ENCODE measurements at regions not wholly inside any gene's neighbourhood (a gene's known extent, or its start where the extent isn't known, plus 50 kb on each side); places are given as distances from the start of the nearest gene placed in this dataset.

DNA sequence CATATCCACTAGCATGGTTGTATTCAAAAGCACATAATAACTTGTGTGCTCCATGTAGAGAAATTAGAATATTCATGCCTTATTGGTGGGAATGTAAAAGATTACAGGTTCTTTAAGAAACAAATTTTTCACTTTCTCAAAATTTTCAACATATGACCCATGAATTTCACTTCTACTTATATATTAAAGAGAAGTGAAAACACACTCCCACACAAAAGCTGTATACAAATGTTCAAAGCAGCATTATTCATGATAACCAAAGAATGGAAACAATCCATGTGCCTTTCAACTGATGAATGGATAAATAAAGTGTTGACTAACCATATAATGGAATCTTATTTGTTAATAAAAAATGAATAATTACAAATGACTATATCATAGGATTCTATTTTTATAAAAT, 694.5 kb upstream of the PCDH15 start:
- TF ChIP-seq, protein P1, sequence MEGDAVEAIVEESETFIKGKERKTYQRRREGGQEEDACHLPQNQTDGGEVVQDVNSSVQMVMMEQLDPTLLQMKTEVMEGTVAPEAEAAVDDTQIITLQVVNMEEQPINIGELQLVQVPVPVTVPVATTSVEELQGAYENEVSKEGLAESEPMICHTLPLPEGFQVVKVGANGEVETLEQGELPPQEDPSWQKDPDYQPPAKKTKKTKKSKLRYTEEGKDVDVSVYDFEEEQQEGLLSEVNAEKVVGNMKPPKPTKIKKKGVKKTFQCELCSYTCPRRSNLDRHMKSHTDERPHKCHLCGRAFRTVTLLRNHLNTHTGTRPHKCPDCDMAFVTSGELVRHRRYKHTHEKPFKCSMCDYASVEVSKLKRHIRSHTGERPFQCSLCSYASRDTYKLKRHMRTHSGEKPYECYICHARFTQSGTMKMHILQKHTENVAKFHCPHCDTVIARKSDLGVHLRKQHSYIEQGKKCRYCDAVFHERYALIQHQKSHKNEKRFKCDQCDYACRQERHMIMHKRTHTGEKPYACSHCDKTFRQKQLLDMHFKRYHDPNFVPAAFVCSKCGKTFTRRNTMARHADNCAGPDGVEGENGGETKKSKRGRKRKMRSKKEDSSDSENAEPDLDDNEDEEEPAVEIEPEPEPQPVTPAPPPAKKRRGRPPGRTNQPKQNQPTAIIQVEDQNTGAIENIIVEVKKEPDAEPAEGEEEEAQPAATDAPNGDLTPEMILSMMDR (conservative IDR thresholded peaks at IDR 0.05; ENCODE audit: low read depth, low read length), result no peak
- TF ChIP-seq EZH2phosphoT487 (IDR thresholded peaks at IDR 0.05; ENCODE audit: borderline replicate concordance, low read length), result no peak
- no peak for TF ChIP-seq EZH2 (IDR thresholded peaks at IDR 0.05; ENCODE audit: low read length, unreplicated experiment)
- no TSS peak for BruUV-seq (replicated peaks)
- no peaks in the 10 kb centered on the region for H3K79me2 ChIP-seq (ENCODE audit: low read length)

DNA sequence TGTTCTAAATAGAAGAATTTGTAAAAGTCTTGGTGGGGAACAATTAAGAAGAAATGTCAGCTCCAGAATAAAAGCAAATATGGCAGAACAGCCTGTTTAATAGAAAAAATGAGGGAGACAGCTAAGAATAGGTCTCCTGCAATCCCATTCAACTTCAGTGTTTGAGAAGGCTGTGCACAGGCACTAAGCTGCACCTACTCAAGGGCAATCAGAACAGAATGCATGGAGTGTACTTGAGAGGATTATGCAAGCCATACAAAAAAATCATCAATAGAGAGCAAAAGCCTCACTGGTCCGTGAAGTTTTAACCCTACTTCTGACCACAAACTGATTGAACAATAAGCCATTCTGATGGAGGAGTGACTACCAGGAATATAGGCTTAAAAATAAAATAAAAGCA, 690.7 kb upstream of the PCDH15 start:
- CTCF ChIA-PET, result no interaction called here
- Histone ChIP-seq H3K4me2 (ENCODE audit: low read length) (no peak overlapping the region), H3K4me1 (ENCODE audit: insufficient read depth, low read length) (no peaks in the 10 kb centered on the region), H3K27ac (ENCODE audit: low read length) (no peak overlapping the region), H3K9ac (ENCODE audit: low read length) (no peak overlapping the region), H4K20me1 (ENCODE audit: low read length) (no peaks in the 10 kb centered on the region), H3K4me3 (ENCODE audit: low read length) (no peak overlapping the region), H3K27me3 (ENCODE audit: low read length) (no peaks in the 10 kb centered on the region), H3K9me2 (replicated peaks; ENCODE audit: low read length) (no peaks in the 10 kb centered on the region), H3K9me3 (ENCODE audit: low read length) (peaks cover 17% of the 10 kb centered on the region), H3K36me3 (ENCODE audit: low read depth, low read length) (no peaks in the 10 kb centered on the region), H2AFZ (ENCODE audit: low read length) (no peak overlapping the region), H3F3A (ENCODE audit: low read length, unreplicated experiment) (no peaks in the 10 kb centered on the region), H3K79me2 (ENCODE audit: low read length) (no peaks in the 10 kb centered on the region)
- ATAC-seq, result no peak
- intact Hi-C loops (cut with micrococcal nuclease), result no loop called here
- no peak for DNase-seq
- TF ChIP-seq EZH2phosphoT487 (IDR thresholded peaks at IDR 0.05; ENCODE audit: borderline replicate concordance, low read length), result no peak
- TF ChIP-seq, protein P1 (conservative IDR thresholded peaks at IDR 0.05; ENCODE audit: low read depth, low read length), result no peak
- no peak for TF ChIP-seq EZH2 (IDR thresholded peaks at IDR 0.05; ENCODE audit: low read length, unreplicated experiment)
- BruUV-seq (replicated peaks), result no TSS peak
- POLR2A ChIA-PET (ENCODE audit: unreplicated experiment), result no interaction called here

More for the DNA sequence above, 694.5 kb upstream of the PCDH15 start:
- Histone ChIP-seq H4K20me1 (ENCODE audit: low read length) (no peaks in the 10 kb centered on the region), H3K36me3 (ENCODE audit: low read depth, low read length) (no peaks in the 10 kb centered on the region), H3K9me2 (replicated peaks; ENCODE audit: low read length) (no peaks in the 10 kb centered on the region), H3K27me3 (ENCODE audit: low read length) (no peaks in the 10 kb centered on the region), H3K9me3 (ENCODE audit: low read length) (peaks cover 17% of the 10 kb centered on the region), H3F3A (ENCODE audit: low read length, unreplicated experiment) (no peaks in the 10 kb centered on the region), H2AFZ (ENCODE audit: low read length) (no peak overlapping the region), H3K9ac (ENCODE audit: low read length) (no peak overlapping the region), H3K4me2 (ENCODE audit: low read length) (no peak overlapping the region), H3K27ac (ENCODE audit: low read length) (no peak overlapping the region), H3K4me3 (ENCODE audit: low read length) (no peak overlapping the region), H3K4me1 (ENCODE audit: insufficient read depth, low read length) (no peaks in the 10 kb centered on the region)
- intact Hi-C loops (cut with micrococcal nuclease), result no loop called here
- DNase-seq, result no peak
- CTCF ChIA-PET, result no interaction called here
- ATAC-seq, result no peak
- POLR2A ChIA-PET (ENCODE audit: unreplicated experiment), result interaction anchor here (0.7 kb wide), 1 partner anchor 208 kb away, joined by 3 read pairs; no protein-coding TSS in a partner anchor

DNA sequence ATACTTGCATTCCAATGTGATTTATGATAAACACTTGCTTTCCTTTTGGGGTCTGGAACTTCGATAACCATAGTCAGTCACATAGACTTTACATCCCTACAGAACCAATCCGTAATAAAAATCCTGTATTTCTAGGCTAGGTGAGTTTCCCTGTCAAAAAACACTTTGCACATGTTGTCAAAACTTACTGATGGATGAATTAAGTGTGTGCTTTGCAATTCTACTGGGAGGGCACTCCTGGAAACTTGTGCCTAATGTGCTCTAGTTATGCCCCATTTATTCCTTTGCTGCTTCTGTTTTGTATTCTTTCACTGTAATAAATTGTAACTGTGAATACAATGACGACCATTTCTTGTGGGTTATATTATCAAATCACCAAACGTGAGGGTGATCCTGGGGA, 684.8 kb upstream of the PCDH15 start:
- H3K9me2 ChIP-seq (replicated peaks; ENCODE audit: low read length), result no peaks in the 10 kb centered on the region
- H3K27ac ChIP-seq (ENCODE audit: low read length), result no peak overlapping the region
- ChIA-PET CTCF (no interaction called here), POLR2A (ENCODE audit: unreplicated experiment) (no interaction called here)
- no peak overlapping the region for H3K9ac ChIP-seq (ENCODE audit: low read length)
- DNase-seq (no peak), ATAC-seq (no peak)
- TF ChIP-seq EZH2 (IDR thresholded peaks at IDR 0.05; ENCODE audit: low read length, unreplicated experiment), result no peak
- H3K27me3 ChIP-seq (ENCODE audit: low read length), result no peaks in the 10 kb centered on the region
- no peaks in the 10 kb centered on the region for H3K79me2 ChIP-seq (ENCODE audit: low read length)
- no peaks in the 10 kb centered on the region for H4K20me1 ChIP-seq (ENCODE audit: low read length)
- no peaks in the 10 kb centered on the region for H3K4me1 ChIP-seq (ENCODE audit: insufficient read depth, low read length)
- H3K4me3 ChIP-seq (ENCODE audit: low read length), result no peak overlapping the region
- no peaks in the 10 kb centered on the region for H3F3A ChIP-seq (ENCODE audit: low read length, unreplicated experiment)
- H2AFZ ChIP-seq (ENCODE audit: low read length), result no peak overlapping the region
- BruUV-seq (replicated peaks), result no TSS peak
- H3K36me3 ChIP-seq (ENCODE audit: low read depth, low read length), result no peaks in the 10 kb centered on the region
- peaks cover 19% of the 10 kb centered on the region; the same call in 1 of the 2 replicates for H3K9me3 ChIP-seq (ENCODE audit: low read length)
- intact Hi-C loops (cut with micrococcal nuclease), result no loop called here
- no peak overlapping the region for H3K4me2 ChIP-seq (ENCODE audit: low read length)
